Right lobe of liver (tissue), 6 donors: ENCODE measurements at regions not wholly inside any gene's neighbourhood (a gene's known extent, or its start where the extent isn't known, plus 50 kb on each side); places are given as distances from the start of the nearest gene placed in this dataset.

ENCODE experiments used
- ATAC-seq, 4 donors: fragments of 200-7000 bp; cut with Tn5 transposase; one replicate each; pipeline ENCODE4 v1.9.1; 2020; ENCODE audit warnings: mild to moderate bottlenecking in 4 of 4, moderate library complexity in 4 of 4
- DNase-seq, 3 donors: peaks; one replicate each; pipeline ENCODE4 v3.0.0-alpha.2; 2020
- H3K27ac ChIP-seq, 3 donors: fragments of 200-600 bp; one replicate each; pipeline ENCODE4 v1.8.0; 2022
- H3K27me3 ChIP-seq, 2 donors: fragments of 200-600 bp; one replicate each; pipeline ENCODE4 v1.8.0; 2022
- H3K36me3 ChIP-seq, 4 donors: fragments of 200-600 bp; sonication (generic) in 1 of 4; one replicate each; pipeline versions ENCODE4 v1.5.1 to v1.8.0; 2017 to 2022; ENCODE audit warnings: control low read depth in 1 of 4
- H3K4me1 ChIP-seq, 4 donors: fragments of 200-600 bp; sonication (generic) in 1 of 4; one replicate each; pipeline versions ENCODE4 v1.5.1 to v1.8.0; 2017 to 2022; ENCODE audit warnings: control low read depth in 1 of 4
- H3K4me3 ChIP-seq, 3 donors: fragments of 200-600 bp; one replicate each; pipeline ENCODE4 v1.8.0; 2022
- H3K9me3 ChIP-seq, 4 donors: fragments of 200-600 bp; sonication (generic) in 1 of 4; one replicate each; pipeline versions ENCODE4 v1.5.1 to v1.8.0; 2017 to 2022; ENCODE audit warnings: control low read depth in 1 of 4
- POLR2A ChIP-seq: fragments of 450-650 bp; IDR thresholded peaks from one replicate; pipeline ENCODE4 v1.6.1; 2017; ENCODE audit warnings: antibody characterized with exemption, mild to moderate bottlenecking
- WGBS: methylation state at CpG from one replicate; pipeline ENCODE4 v1.1.6; 2018; ENCODE audit warnings: low coverage, low lambda C conversion rate; ENCODE audit not compliant: insufficient coverage; ENCODE audit errors: missing lambda C conversion rate; 5-methylcytosine and 5-hydroxymethylcytosine counted together
- intact Hi-C, 2 donors: fragments of 100-400 bp; cut with DNase I; formaldehyde crosslinking; loops; one replicate each; pipeline versions ENCODE4 v1.11.2 to v1.14.1; 2022
- TF ChIP-seq, protein P1 (sequence below), 4 donors: fragments of 200-600 bp in 3 of 4; fragments of 450-650 bp in 1 of 4; IDR thresholded peaks; one replicate each; pipeline versions ENCODE4 v1.5.1 to v1.8.0; 2016 to 2022; ENCODE audit warnings: antibody characterized with exemption in 4 of 4, mild to moderate bottlenecking in 2 of 4
- donor health status: DM: no; HTN: yes; CAD: no.
- donor health status: DM: no; HTN: no; CAD: no.
- donor health status: DM: no; HTN: no; CAD: no.
- donor health status: DM: no; HTN: yes; CAD: no.
- donor health status: DM: no; HTN: yes; CAD: no.

GRCh38 chr3:134095005-134095404 is 65.3 kb upstream of the SLCO2A1 start:
- Histone ChIP-seq H3K27ac (no peak overlapping the region), H3K9me3 (no peaks in the 10 kb centered on the region), H3K36me3 (no peaks in the 10 kb centered on the region), H3K27me3 (no peaks in the 10 kb centered on the region), H3K4me3 (no peak overlapping the region), H3K4me1 (no peaks in the 10 kb centered on the region)
- ATAC-seq (no peak), DNase-seq (no peak)
- no peak for TF ChIP-seq POLR2A
- TF ChIP-seq, protein P1, sequence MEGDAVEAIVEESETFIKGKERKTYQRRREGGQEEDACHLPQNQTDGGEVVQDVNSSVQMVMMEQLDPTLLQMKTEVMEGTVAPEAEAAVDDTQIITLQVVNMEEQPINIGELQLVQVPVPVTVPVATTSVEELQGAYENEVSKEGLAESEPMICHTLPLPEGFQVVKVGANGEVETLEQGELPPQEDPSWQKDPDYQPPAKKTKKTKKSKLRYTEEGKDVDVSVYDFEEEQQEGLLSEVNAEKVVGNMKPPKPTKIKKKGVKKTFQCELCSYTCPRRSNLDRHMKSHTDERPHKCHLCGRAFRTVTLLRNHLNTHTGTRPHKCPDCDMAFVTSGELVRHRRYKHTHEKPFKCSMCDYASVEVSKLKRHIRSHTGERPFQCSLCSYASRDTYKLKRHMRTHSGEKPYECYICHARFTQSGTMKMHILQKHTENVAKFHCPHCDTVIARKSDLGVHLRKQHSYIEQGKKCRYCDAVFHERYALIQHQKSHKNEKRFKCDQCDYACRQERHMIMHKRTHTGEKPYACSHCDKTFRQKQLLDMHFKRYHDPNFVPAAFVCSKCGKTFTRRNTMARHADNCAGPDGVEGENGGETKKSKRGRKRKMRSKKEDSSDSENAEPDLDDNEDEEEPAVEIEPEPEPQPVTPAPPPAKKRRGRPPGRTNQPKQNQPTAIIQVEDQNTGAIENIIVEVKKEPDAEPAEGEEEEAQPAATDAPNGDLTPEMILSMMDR (IDR thresholded peaks at IDR 0.05), result no peak
- intact Hi-C loops, result no loop called here
- WGBS, result 71% methylated on average over 3 of the region's 3 CpGs

DNA sequence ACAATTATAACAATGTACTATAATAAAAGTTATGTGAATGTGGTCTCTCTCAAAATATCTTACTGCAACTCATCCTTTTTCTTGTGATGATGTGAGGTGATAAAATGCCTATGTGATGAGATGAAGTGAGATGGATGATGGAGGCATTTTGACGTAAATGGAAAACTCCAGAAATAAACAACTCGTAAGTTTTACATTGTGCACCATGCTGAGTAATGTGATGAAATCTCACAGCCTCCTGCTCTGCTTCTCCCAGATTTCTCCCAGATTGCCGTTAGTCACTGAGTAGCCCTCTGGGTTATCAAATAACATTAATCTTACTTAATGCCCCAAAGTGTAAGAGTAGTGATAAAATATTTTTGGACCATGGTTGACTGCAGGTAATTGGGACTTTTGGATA is 64.8 kb upstream of the SLCO2A1 start:
- H3K27me3 ChIP-seq, result no peaks in the 10 kb centered on the region
- DNase-seq, result no peak
- H3K4me3 ChIP-seq, result no peak overlapping the region
- H3K4me1 ChIP-seq, result no peaks in the 10 kb centered on the region
- H3K36me3 ChIP-seq, result no peaks in the 10 kb centered on the region
- H3K27ac ChIP-seq, result no peak overlapping the region
- WGBS, result 51% methylated on average over 3 of the region's 3 CpGs
- H3K9me3 ChIP-seq, result no peaks in the 10 kb centered on the region
- intact Hi-C loops, result no loop called here
- ATAC-seq, result no peak
- TF ChIP-seq, protein P1 (IDR thresholded peaks at IDR 0.05), result no peak
- no peak for TF ChIP-seq POLR2A

GRCh38 chr3:134093956-134094355 is 64.2 kb upstream of the SLCO2A1 start:
- Histone ChIP-seq H3K9me3 (no peaks in the 10 kb centered on the region), H3K4me1 (no peaks in the 10 kb centered on the region), H3K27me3 (no peaks in the 10 kb centered on the region), H3K27ac (no peak overlapping the region), H3K4me3 (no peak overlapping the region), H3K36me3 (no peaks in the 10 kb centered on the region)
- TF ChIP-seq POLR2A, result no peak
- TF ChIP-seq, protein P1 (IDR thresholded peaks at IDR 0.05), result no peak
- DNase-seq, result no peak
- no peak for ATAC-seq
- intact Hi-C loops, result no loop called here
- 74% methylated on average over 2 of the region's 2 CpGs for WGBS

DNA sequence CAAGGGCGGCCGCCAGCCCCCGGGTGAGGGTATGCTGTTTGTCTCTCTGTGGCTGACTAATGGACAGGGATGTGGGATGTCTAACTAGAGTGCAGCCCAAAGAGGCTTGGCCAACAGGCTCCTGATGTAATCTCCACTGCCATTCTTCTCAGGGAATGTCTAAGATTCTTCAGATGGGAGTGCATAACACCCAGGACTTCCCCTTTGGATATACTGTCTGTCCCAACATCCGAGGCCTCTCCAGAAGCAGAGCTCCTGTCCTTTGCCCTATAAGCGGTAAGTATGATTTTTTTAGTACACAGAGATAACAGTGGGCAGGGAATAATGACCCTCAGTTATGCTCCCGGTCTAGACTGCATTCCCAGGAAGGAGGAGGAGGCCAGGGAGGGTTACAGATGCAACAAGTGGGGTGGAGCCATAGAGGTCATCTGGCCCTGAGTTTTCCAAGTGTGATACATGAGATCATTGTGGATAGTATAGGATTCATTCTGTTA is 62.5 kb upstream of the SLCO2A1 start:
- ATAC-seq, result no peak
- Histone ChIP-seq H3K4me1 (no peaks in the 10 kb centered on the region), H3K9me3 (no peaks in the 10 kb centered on the region), H3K4me3 (no peak overlapping the region), H3K36me3 (no peaks in the 10 kb centered on the region), H3K27me3 (no peaks in the 10 kb centered on the region), H3K27ac (no peak overlapping the region)
- no peak for DNase-seq
- intact Hi-C loops, result no loop called here
- 41% methylated on average over 3 of the region's 6 CpGs for WGBS
- TF ChIP-seq, protein P1 (IDR thresholded peaks at IDR 0.05), result no peak
- TF ChIP-seq POLR2A, result no peak

DNA sequence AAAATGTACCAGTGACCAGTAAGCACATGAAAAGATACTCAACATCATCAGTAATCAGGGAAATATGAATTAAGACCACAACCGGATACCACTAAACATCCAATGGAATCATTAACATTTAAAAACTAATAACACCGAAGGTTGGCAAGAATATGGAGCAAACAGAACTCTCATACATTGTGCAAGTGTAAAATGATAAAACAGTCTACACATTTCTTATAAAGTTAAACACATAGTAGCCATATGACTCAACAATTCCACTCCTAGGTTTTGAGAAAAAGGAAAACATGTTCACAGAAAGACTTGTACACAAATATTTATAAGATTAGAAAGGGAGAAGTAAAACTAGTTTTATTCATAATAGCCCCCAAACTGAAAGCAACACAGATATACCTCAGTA is 60.3 kb upstream of the SLCO2A1 start:
- TF ChIP-seq, protein P1 (IDR thresholded peaks at IDR 0.05), result no peak
- TF ChIP-seq POLR2A, result no peak
- H3K27ac ChIP-seq, result no peak overlapping the region
- no peaks in the 10 kb centered on the region for H3K36me3 ChIP-seq
- no peak overlapping the region for H3K4me3 ChIP-seq
- 76% methylated on average over 2 of the region's 2 CpGs for WGBS
- no peaks in the 10 kb centered on the region for H3K27me3 ChIP-seq
- DNase-seq, result no peak
- no peaks in the 10 kb centered on the region for H3K4me1 ChIP-seq
- H3K9me3 ChIP-seq, result no peaks in the 10 kb centered on the region
- no peak for ATAC-seq
- intact Hi-C loops, result no loop called here
